ENCODE measurements at regions not wholly inside any gene's neighbourhood (a gene's known extent, or its start where the extent isn't known, plus 50 kb on each side); places are given as distances from the start of the nearest gene placed in this dataset.

- TF ChIP-seq FOSL2 (IDR thresholded peaks at IDR 0.05), result no peak
- no peak for TF ChIP-seq FOSL2 (CRISPR knock-in tag; IDR thresholded peaks at IDR 0.05)
- TF ChIP-seq CTCF (IDR thresholded peaks at IDR 0.05), result no peak
- TF ChIP-seq EP300 (IDR thresholded peaks at IDR 0.05), result no peak
- TF ChIP-seq HOXA7 (CRISPR knock-in tag; IDR thresholded peaks at IDR 0.05), result no peak
- TF ChIP-seq MAFK (IDR thresholded peaks at IDR 0.05; ENCODE audit: partially characterized antibody), result no peak
These were observed 166.5 kb upstream of the COL1A2 start for GRCh38 chr7:94228223-94228622.
